ENCODE measurements at regions not wholly inside any gene's neighbourhood (a gene's known extent, or its start where the extent isn't known, plus 50 kb on each side); places are given as distances from the start of the nearest gene placed in this dataset.

GRCh38 chr4:136810626-136811025 lies 721.7 kb downstream of the PCDH18 start:
- TF ChIP-seq CTCF (IDR thresholded peaks at IDR 0.05) (no peak), EZH2 (IDR thresholded peaks at IDR 0.05; ENCODE audit: borderline replicate concordance, insufficient read depth, low read depth, low read length, poor library complexity, severe bottlenecking) (no peak)
